Keratinocyte (primary cell): ENCODE measurements at regions not wholly inside any gene's neighbourhood (a gene's known extent, or its start where the extent isn't known, plus 50 kb on each side); places are given as distances from the start of the nearest gene placed in this dataset.

ENCODE experiments used
- DNase-seq: peaks from one replicate; pipeline ENCODE4 v3.0.0-alpha.2; 2011; ENCODE audit warnings: low read depth, missing footprints, low spot score
- FAIRE-seq: peaks from 2 replicates; lab custom pipeline; 2011; peaks lifted over from hg19 to GRCh38; lab: Jason Lieb, UNC
- H2AFZ ChIP-seq: 2 replicates; pipeline ENCODE4 v1.6.0; 2012; ENCODE audit warnings: low read length, control low read depth, inconsistent platforms; ENCODE audit not compliant: control insufficient read depth
- H3K27ac ChIP-seq: 2 replicates; pipeline ENCODE4 v1.5.1; 2011; ENCODE audit warnings: low read length; ENCODE audit not compliant: control insufficient read depth, insufficient read depth
- H3K27me3 ChIP-seq: 3 replicates; pipeline ENCODE4 v1.6.0; 2011; ENCODE audit warnings: low read length; ENCODE audit not compliant: control insufficient read depth, insufficient read depth; ENCODE audit errors: extremely low read depth
- H3K36me3 ChIP-seq, 2 experiments: 2 replicates in 1 of 2; 3 replicates in 1 of 2; pipeline ENCODE4 v1.5.1; 2011; ENCODE audit warnings: low read length in 2 of 2, mild to moderate bottlenecking in 1 of 2; ENCODE audit not compliant: control insufficient read depth in 2 of 2, insufficient read depth in 2 of 2; ENCODE audit errors: extremely low read depth in 1 of 2
- H3K4me1 ChIP-seq: 3 replicates; pipeline ENCODE4 v1.5.1; 2011; ENCODE audit warnings: low read length; ENCODE audit not compliant: control insufficient read depth, insufficient read depth; ENCODE audit errors: extremely low read depth
- H3K4me2 ChIP-seq: 3 replicates; pipeline ENCODE4 v1.6.0; 2011; ENCODE audit warnings: low read depth, low read length; ENCODE audit not compliant: control insufficient read depth, insufficient read depth; ENCODE audit errors: extremely low read depth
- H3K4me3 ChIP-seq, 3 experiments: fragments of 200-600 bp in 1 of 3; sonication (generic) in 1 of 3; 2 replicates in 2 of 3; 3 replicates in 1 of 3; pipeline ENCODE4 v1.5.1; 2011 to 2016; ENCODE audit warnings: low read length in 3 of 3, mild to moderate bottlenecking in 3 of 3, control low read depth in 2 of 3, inconsistent platforms in 1 of 3, low read depth in 1 of 3, mixed read lengths in 1 of 3, mixed run types in 1 of 3, moderate library complexity in 1 of 3; ENCODE audit not compliant: control insufficient read depth in 2 of 3, insufficient read depth in 2 of 3; ENCODE audit errors: extremely low read depth in 1 of 3
- H3K79me2 ChIP-seq: 2 replicates; pipeline ENCODE4 v1.6.0; 2012; ENCODE audit warnings: low read length; ENCODE audit not compliant: control insufficient read depth, insufficient read depth
- H3K9ac ChIP-seq: 3 replicates; pipeline ENCODE4 v1.6.0; 2011; ENCODE audit warnings: low read length; ENCODE audit not compliant: control insufficient read depth, insufficient read depth; ENCODE audit errors: extremely low read depth
- H3K9me1 ChIP-seq: 3 replicates; pipeline ENCODE4 v1.6.0; 2011; ENCODE audit warnings: low read length; ENCODE audit not compliant: control insufficient read depth, insufficient read depth; ENCODE audit errors: extremely low read depth
- H3K9me3 ChIP-seq: 2 replicates; pipeline ENCODE4 v1.5.1; 2012; ENCODE audit warnings: low read depth, low read length; ENCODE audit not compliant: control insufficient read depth
- H4K20me1 ChIP-seq: 3 replicates; pipeline ENCODE4 v1.6.0; 2011; ENCODE audit warnings: low read length; ENCODE audit not compliant: control insufficient read depth, insufficient read depth; ENCODE audit errors: extremely low read depth
- EZH2 ChIP-seq: IDR thresholded peaks from one replicate; pipeline ENCODE4 v1.6.1; 2012; ENCODE audit warnings: inconsistent platforms, mild to moderate bottlenecking, low read length, moderate library complexity
- dilution Hi-C: fragments of 300-500 bp; cut with MboI; formaldehyde crosslinking; loops from one replicate; pipeline ENCODE4 v1.7.0; 2020; ENCODE audit warnings: low sequenced_read_pairs; ENCODE audit not compliant: extremely low pct_ligation_motif_present
- TF ChIP-seq, protein P1 (sequence below), 3 experiments: IDR thresholded peaks in 1 of 3; conservative IDR thresholded peaks in 1 of 3; optimal IDR thresholded peaks in 1 of 3; 2 replicates in 2 of 3; 3 replicates in 1 of 3; pipeline versions ENCODE3 to v1.5.1; 2011; ENCODE audit warnings: low read length in 3 of 3, mild to moderate bottlenecking in 3 of 3, moderate library complexity in 2 of 3, control low read depth in 1 of 3, inconsistent platforms in 1 of 3; ENCODE audit not compliant: insufficient read depth in 2 of 3; ENCODE audit errors: extremely low read depth in 1 of 3

- Histone ChIP-seq H3K79me2 (no peaks in the 10 kb centered on the region), H3K9me1 (no peaks in the 10 kb centered on the region), H3K36me3 (no peaks in the 10 kb centered on the region), H3K4me3 (no peak overlapping the region), H3K27ac (no peak overlapping the region), H3K4me2 (no peak overlapping the region), H3K9ac (no peak overlapping the region), H4K20me1 (no peaks in the 10 kb centered on the region), H2AFZ (no peak overlapping the region), H3K27me3 (no peaks in the 10 kb centered on the region), H3K9me3 (peaks cover 2% of the 10 kb centered on the region), H3K4me1 (no peaks in the 10 kb centered on the region)
- no peak for DNase-seq
- FAIRE-seq, result no peak
- TF ChIP-seq, protein P1, sequence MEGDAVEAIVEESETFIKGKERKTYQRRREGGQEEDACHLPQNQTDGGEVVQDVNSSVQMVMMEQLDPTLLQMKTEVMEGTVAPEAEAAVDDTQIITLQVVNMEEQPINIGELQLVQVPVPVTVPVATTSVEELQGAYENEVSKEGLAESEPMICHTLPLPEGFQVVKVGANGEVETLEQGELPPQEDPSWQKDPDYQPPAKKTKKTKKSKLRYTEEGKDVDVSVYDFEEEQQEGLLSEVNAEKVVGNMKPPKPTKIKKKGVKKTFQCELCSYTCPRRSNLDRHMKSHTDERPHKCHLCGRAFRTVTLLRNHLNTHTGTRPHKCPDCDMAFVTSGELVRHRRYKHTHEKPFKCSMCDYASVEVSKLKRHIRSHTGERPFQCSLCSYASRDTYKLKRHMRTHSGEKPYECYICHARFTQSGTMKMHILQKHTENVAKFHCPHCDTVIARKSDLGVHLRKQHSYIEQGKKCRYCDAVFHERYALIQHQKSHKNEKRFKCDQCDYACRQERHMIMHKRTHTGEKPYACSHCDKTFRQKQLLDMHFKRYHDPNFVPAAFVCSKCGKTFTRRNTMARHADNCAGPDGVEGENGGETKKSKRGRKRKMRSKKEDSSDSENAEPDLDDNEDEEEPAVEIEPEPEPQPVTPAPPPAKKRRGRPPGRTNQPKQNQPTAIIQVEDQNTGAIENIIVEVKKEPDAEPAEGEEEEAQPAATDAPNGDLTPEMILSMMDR (optimal IDR thresholded peaks at IDR 0.05 in 1 of 3, IDR thresholded peaks at IDR 0.05 in 1 of 3, conservative IDR thresholded peaks at IDR 0.05 in 1 of 3; ENCODE audit: extremely low read depth in 1 of 3, insufficient read depth in 2 of 3, low read length in 3 of 3), result no peak
- no peak for TF ChIP-seq EZH2
- dilution Hi-C loops, result no loop called here
Observed at GRCh38 chr2:77995161-77995560, 473.0 kb upstream of the LRRTM4 start.

GRCh38 chr2:77999376-77999775 is 477.2 kb upstream of the LRRTM4 start:
- FAIRE-seq (no peak), DNase-seq (no peak)
- Histone ChIP-seq H3K9me3 (peaks cover 2% of the 10 kb centered on the region), H3K4me1 (no peaks in the 10 kb centered on the region), H3K27me3 (no peaks in the 10 kb centered on the region), H3K79me2 (no peaks in the 10 kb centered on the region), H3K27ac (no peak overlapping the region), H3K9me1 (no peaks in the 10 kb centered on the region), H3K9ac (no peak overlapping the region), H3K4me3 (no peak overlapping the region), H2AFZ (no peak overlapping the region), H3K36me3 (no peaks in the 10 kb centered on the region), H3K4me2 (no peak overlapping the region), H4K20me1 (no peaks in the 10 kb centered on the region)
- TF ChIP-seq, protein P1 (optimal IDR thresholded peaks at IDR 0.05 in 1 of 3, IDR thresholded peaks at IDR 0.05 in 1 of 3, conservative IDR thresholded peaks at IDR 0.05 in 1 of 3; ENCODE audit: extremely low read depth in 1 of 3, insufficient read depth in 2 of 3, low read length in 3 of 3), result no peak
- TF ChIP-seq EZH2, result no peak
- dilution Hi-C loops, result no loop called here
